HEK293 (cell line): ENCODE measurements at regions not wholly inside any gene's neighbourhood (a gene's known extent, or its start where the extent isn't known, plus 50 kb on each side); places are given as distances from the start of the nearest gene placed in this dataset.
A peak's percentile ranks its signal among the peaks of the same experiment; 100 is the strongest.

Experiments
- EGR2 ChIP-seq: fragments of 450-650 bp; formaldehyde crosslinking; IDR thresholded peaks from 2 replicates; pipeline ENCODE4 v1.5.1; 2016; ENCODE audit warnings: low read depth, missing biosample characterization, missing genetic modification characterization
- GLI2 ChIP-seq: fragments of 450-650 bp; formaldehyde crosslinking; IDR thresholded peaks from 2 replicates; pipeline ENCODE4; 2017; ENCODE audit warnings: missing biosample characterization, missing genetic modification characterization, low read depth, borderline replicate concordance
- PRDM1 ChIP-seq: fragments of 450-650 bp; formaldehyde crosslinking; IDR thresholded peaks from 2 replicates; pipeline ENCODE4; 2016; ENCODE audit warnings: missing biosample characterization, missing genetic modification characterization
- ZBTB17 ChIP-seq: fragments of 450-650 bp; formaldehyde crosslinking; IDR thresholded peaks from 2 replicates; pipeline ENCODE4 v1.5.1; 2016; ENCODE audit warnings: missing biosample characterization, missing genetic modification characterization
- ZBTB20 ChIP-seq: fragments of 450-650 bp; formaldehyde crosslinking; IDR thresholded peaks from 2 replicates; pipeline ENCODE4 v1.5.1; 2016; ENCODE audit warnings: missing biosample characterization, missing genetic modification characterization
- ZBTB8A ChIP-seq: fragments of 450-650 bp; formaldehyde crosslinking; IDR thresholded peaks from 2 replicates; pipeline ENCODE4 v1.5.1; 2016; ENCODE audit warnings: missing biosample characterization, missing genetic modification characterization
- ZFHX2 ChIP-seq: fragments of 450-650 bp; formaldehyde crosslinking; conservative IDR thresholded peaks from 2 replicates; pipeline ENCODE4 v1.5.1; 2016; ENCODE audit warnings: missing biosample characterization, missing genetic modification characterization
- ZNF114 ChIP-seq: fragments of 450-650 bp; formaldehyde crosslinking; IDR thresholded peaks from 2 replicates; pipeline ENCODE4 v1.5.0; 2017; ENCODE audit warnings: missing biosample characterization, missing genetic modification characterization
- ZNF214 ChIP-seq: fragments of 450-650 bp; formaldehyde crosslinking; IDR thresholded peaks from 2 replicates; pipeline ENCODE4 v1.5.1; 2017; ENCODE audit warnings: missing biosample characterization, mild to moderate bottlenecking, missing genetic modification characterization, borderline replicate concordance
- ZNF366 ChIP-seq: fragments of 450-650 bp; formaldehyde crosslinking; conservative IDR thresholded peaks from 2 replicates; pipeline ENCODE4 v1.5.1; 2016; ENCODE audit warnings: missing biosample characterization, missing genetic modification characterization
- ZNF544 ChIP-seq: fragments of 450-650 bp; formaldehyde crosslinking; IDR thresholded peaks from 2 replicates; pipeline ENCODE4 v1.5.0; 2017; ENCODE audit warnings: missing biosample characterization, missing genetic modification characterization
- ZNF558 ChIP-seq: fragments of 450-650 bp; formaldehyde crosslinking; IDR thresholded peaks from 2 replicates; pipeline ENCODE4 v1.5.1; 2016; ENCODE audit warnings: missing biosample characterization, missing genetic modification characterization
- ZNF561 ChIP-seq: fragments of 450-650 bp; IDR thresholded peaks from 2 replicates; pipeline ENCODE4 v1.5.1; 2018; ENCODE audit warnings: missing biosample characterization, missing genetic modification characterization, borderline replicate concordance
- ZNF600 ChIP-seq: fragments of 450-650 bp; formaldehyde crosslinking; IDR thresholded peaks from 2 replicates; pipeline ENCODE4 v1.5.1; 2016; ENCODE audit warnings: missing biosample characterization, missing genetic modification characterization
- ZNF610 ChIP-seq: fragments of 450-650 bp; formaldehyde crosslinking; IDR thresholded peaks from 2 replicates; pipeline ENCODE4 v1.5.1; 2016; ENCODE audit warnings: missing biosample characterization, missing genetic modification characterization, borderline replicate concordance
- ZNF664 ChIP-seq: fragments of 450-650 bp; formaldehyde crosslinking; IDR thresholded peaks from 2 replicates; pipeline ENCODE4 v1.5.1; 2016; ENCODE audit warnings: missing biosample characterization, missing genetic modification characterization
- ZNF777 ChIP-seq: fragments of 450-650 bp; formaldehyde crosslinking; IDR thresholded peaks from 2 replicates; pipeline ENCODE4 v1.5.1; 2017; ENCODE audit warnings: missing biosample characterization, missing genetic modification characterization, borderline replicate concordance
- ZSCAN30 ChIP-seq: fragments of 450-650 bp; IDR thresholded peaks from 2 replicates; pipeline ENCODE4 v1.5.1; 2018; ENCODE audit warnings: missing biosample characterization, mild to moderate bottlenecking, missing genetic modification characterization, moderate library complexity
- TF ChIP-seq, protein P1 (sequence below): fragments of 450-650 bp; formaldehyde crosslinking; IDR thresholded peaks from 2 replicates; pipeline ENCODE4 v1.5.1; 2016; ENCODE audit warnings: missing biosample characterization, missing genetic modification characterization
- TF ChIP-seq, protein P2 (sequence below): fragments of 450-650 bp; formaldehyde crosslinking; IDR thresholded peaks from 2 replicates; pipeline ENCODE4 v1.5.1; 2017; ENCODE audit warnings: missing biosample characterization, mild to moderate bottlenecking, missing genetic modification characterization, moderate library complexity
- TF ChIP-seq, protein P3 (sequence below): fragments of 450-650 bp; formaldehyde crosslinking; IDR thresholded peaks from 2 replicates; pipeline ENCODE4 v1.5.1; 2016; ENCODE audit warnings: missing biosample characterization, missing genetic modification characterization, low read depth
- TF ChIP-seq, protein P4 (sequence below): fragments of 450-650 bp; formaldehyde crosslinking; IDR thresholded peaks from 2 replicates; pipeline ENCODE4 v1.5.1; 2016; ENCODE audit warnings: missing biosample characterization, missing genetic modification characterization
- TF ChIP-seq, protein P5 (sequence below): fragments of 450-650 bp; formaldehyde crosslinking; IDR thresholded peaks from 2 replicates; pipeline ENCODE4 v1.5.1; 2017; ENCODE audit warnings: missing biosample characterization, missing genetic modification characterization

DNA sequence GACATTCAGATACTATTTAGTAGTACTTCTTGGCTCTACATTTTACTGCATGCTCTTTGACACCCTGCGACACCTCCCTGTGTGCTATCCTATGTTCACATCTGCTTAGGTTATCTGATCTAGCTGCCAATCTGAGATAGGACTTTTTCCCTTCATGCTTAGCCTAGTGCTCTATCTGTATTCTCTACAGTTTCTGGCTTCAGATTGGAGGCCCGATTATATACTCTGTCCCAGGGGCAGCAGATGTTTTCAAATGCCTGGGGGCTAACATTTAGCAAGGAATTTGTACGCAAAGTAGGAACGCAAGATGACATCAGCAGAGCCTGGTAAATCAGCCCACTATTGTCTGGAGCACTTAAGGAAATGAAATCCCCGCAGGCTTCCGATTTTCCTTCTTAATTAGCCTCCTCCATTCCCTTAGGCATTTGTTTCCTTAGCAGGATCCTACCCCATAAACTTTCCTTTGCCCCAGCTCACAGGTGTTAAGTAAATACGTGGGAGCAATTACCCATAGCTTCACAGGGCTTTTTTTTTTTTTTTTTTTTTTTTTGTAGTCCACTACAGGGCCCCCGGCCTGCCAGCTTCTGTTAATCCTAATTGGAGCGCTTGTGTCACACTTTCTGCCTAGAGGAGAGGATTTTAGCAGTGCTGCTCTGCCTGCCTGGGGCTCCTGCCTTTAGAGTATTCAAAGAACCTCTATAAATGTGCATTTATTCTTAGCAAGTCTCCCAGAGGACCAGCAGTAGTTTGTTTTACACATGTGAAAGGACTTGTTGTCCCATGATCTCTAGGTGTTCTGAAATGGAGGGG, 61.1 kb upstream of the LPAR1 start (continued):
- TF ChIP-seq, protein P1, sequence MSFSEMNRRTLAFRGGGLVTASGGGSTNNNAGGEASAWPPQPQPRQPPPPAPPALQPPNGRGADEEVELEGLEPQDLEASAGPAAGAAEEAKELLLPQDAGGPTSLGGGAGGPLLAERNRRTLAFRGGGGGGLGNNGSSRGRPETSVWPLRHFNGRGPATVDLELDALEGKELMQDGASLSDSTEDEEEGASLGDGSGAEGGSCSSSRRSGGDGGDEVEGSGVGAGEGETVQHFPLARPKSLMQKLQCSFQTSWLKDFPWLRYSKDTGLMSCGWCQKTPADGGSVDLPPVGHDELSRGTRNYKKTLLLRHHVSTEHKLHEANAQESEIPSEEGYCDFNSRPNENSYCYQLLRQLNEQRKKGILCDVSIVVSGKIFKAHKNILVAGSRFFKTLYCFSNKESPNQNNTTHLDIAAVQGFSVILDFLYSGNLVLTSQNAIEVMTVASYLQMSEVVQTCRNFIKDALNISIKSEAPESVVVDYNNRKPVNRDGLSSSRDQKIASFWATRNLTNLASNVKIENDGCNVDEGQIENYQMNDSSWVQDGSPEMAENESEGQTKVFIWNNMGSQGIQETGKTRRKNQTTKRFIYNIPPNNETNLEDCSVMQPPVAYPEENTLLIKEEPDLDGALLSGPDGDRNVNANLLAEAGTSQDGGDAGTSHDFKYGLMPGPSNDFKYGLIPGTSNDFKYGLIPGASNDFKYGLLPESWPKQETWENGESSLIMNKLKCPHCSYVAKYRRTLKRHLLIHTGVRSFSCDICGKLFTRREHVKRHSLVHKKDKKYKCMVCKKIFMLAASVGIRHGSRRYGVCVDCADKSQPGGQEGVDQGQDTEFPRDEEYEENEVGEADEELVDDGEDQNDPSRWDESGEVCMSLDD (tag by site-specific recombination), result 0 out of 2 replicates have a peak, but pooled peaks have one; percentile 24
- no peak for TF ChIP-seq ZNF777 (tag by site-specific recombination)
- TF ChIP-seq ZNF664 (tag by site-specific recombination), result no peak
- no peak for TF ChIP-seq ZNF114
- TF ChIP-seq ZNF561 (tag by site-specific recombination), result peak; percentile 82
- 0 out of 2 replicates have a peak, but pooled peaks have one; percentile 20 for TF ChIP-seq ZNF610 (tag by site-specific recombination)
- no peak for TF ChIP-seq ZNF214 (tag by site-specific recombination)
- TF ChIP-seq, protein P2, sequence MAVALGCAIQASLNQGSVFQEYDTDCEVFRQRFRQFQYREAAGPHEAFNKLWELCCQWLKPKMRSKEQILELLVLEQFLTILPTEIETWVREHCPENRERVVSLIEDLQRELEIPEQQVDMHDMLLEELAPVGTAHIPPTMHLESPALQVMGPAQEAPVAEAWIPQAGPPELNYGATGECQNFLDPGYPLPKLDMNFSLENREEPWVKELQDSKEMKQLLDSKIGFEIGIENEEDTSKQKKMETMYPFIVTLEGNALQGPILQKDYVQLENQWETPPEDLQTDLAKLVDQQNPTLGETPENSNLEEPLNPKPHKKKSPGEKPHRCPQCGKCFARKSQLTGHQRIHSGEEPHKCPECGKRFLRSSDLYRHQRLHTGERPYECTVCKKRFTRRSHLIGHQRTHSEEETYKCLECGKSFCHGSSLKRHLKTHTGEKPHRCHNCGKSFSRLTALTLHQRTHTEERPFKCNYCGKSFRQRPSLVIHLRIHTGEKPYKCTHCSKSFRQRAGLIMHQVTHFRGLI (tag by site-specific recombination), result peak; percentile 43; the same call in 1 of the 2 replicates
- no peak for TF ChIP-seq ZNF544
- TF ChIP-seq ZBTB20 (tag by site-specific recombination), result no peak
- TF ChIP-seq, protein P3, sequence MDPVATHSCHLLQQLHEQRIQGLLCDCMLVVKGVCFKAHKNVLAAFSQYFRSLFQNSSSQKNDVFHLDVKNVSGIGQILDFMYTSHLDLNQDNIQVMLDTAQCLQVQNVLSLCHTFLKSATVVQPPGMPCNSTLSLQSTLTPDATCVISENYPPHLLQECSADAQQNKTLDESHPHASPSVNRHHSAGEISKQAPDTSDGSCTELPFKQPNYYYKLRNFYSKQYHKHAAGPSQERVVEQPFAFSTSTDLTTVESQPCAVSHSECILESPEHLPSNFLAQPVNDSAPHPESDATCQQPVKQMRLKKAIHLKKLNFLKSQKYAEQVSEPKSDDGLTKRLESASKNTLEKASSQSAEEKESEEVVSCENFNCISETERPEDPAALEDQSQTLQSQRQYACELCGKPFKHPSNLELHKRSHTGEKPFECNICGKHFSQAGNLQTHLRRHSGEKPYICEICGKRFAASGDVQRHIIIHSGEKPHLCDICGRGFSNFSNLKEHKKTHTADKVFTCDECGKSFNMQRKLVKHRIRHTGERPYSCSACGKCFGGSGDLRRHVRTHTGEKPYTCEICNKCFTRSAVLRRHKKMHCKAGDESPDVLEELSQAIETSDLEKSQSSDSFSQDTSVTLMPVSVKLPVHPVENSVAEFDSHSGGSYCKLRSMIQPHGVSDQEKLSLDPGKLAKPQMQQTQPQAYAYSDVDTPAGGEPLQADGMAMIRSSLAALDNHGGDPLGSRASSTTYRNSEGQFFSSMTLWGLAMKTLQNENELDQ (tag by site-specific recombination), result no peak
- TF ChIP-seq ZFHX2, result peak; percentile 72
- peak; percentile 45; the same call in 1 of the 2 replicates for TF ChIP-seq EGR2 (tag by site-specific recombination)
- peak; percentile 43 for TF ChIP-seq ZNF366 (tag by site-specific recombination)
- peak; percentile 47; the same call in 1 of the 2 replicates for TF ChIP-seq GLI2 (tag by site-specific recombination)
- TF ChIP-seq ZSCAN30 (tag by site-specific recombination), result no peak; the same call in 1 of the 2 replicates
- peak; percentile 74 for TF ChIP-seq ZBTB17 (tag by site-specific recombination)
- TF ChIP-seq, protein P4, sequence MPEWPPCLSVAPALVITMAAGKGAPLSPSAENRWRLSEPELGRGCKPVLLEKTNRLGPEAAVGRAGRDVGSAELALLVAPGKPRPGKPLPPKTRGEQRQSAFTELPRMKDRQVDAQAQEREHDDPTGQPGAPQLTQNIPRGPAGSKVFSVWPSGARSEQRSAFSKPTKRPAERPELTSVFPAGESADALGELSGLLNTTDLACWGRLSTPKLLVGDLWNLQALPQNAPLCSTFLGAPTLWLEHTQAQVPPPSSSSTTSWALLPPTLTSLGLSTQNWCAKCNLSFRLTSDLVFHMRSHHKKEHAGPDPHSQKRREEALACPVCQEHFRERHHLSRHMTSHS (tag by site-specific recombination), result no peak
- no peak; the same call in 1 of the 2 replicates for TF ChIP-seq ZNF558 (tag by site-specific recombination)
- peak; percentile 43; the same call in 1 of the 2 replicates for TF ChIP-seq ZNF600 (tag by site-specific recombination)
- TF ChIP-seq, protein P5, sequence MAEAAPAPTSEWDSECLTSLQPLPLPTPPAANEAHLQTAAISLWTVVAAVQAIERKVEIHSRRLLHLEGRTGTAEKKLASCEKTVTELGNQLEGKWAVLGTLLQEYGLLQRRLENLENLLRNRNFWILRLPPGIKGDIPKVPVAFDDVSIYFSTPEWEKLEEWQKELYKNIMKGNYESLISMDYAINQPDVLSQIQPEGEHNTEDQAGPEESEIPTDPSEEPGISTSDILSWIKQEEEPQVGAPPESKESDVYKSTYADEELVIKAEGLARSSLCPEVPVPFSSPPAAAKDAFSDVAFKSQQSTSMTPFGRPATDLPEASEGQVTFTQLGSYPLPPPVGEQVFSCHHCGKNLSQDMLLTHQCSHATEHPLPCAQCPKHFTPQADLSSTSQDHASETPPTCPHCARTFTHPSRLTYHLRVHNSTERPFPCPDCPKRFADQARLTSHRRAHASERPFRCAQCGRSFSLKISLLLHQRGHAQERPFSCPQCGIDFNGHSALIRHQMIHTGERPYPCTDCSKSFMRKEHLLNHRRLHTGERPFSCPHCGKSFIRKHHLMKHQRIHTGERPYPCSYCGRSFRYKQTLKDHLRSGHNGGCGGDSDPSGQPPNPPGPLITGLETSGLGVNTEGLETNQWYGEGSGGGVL (tag by site-specific recombination), result peak; percentile 43
- no peak; the same call in 1 of the 2 replicates for TF ChIP-seq PRDM1 (tag by site-specific recombination)
- peak; percentile 85 for TF ChIP-seq ZBTB8A (tag by site-specific recombination)
